HCT116 (cell line): ENCODE measurements at regions not wholly inside any gene's neighbourhood (a gene's known extent, or its start where the extent isn't known, plus 50 kb on each side); places are given as distances from the start of the nearest gene placed in this dataset.
A peak's percentile ranks its signal among the peaks of the same experiment; 100 is the strongest.

Experiments used
- ATAC-seq: fragments of 200-7000 bp; cut with Tn5 transposase; 2 replicates; pipeline ENCODE4 v1.9.1; 2020; ENCODE audit warnings: mild to moderate bottlenecking, moderate library complexity
- BruUV-seq: library from RNA; stranded (reverse); fragments of 400-500 nt; replicated peaks from 2 replicates; lab custom pipeline; 2021; lab: Mats Ljungman, UMichigan
- CTCF ChIA-PET: fragments of 300-600 bp; sonication (Branson Sonifier 250); formaldehyde crosslinking; loops from one replicate; lab custom pipeline; 2021; ENCODE audit warnings: antibody characterized with exemption; lab: Charles Lee
- POLR2A ChIA-PET: fragments of 300-600, 350-600 bp; sonication (Branson Sonifier 250); formaldehyde crosslinking; loops from one replicate; lab custom pipeline; 2021; ENCODE audit warnings: antibody characterized with exemption; lab: Charles Lee
- RAD21 ChIA-PET, 2 experiments: fragments of 300-600 bp; sonication (Branson Sonifier 250); formaldehyde crosslinking; loops; one replicate each; lab custom pipeline; 2023; ENCODE audit warnings: low total read pairs in 2 of 2; ENCODE audit not compliant: uncharacterized antibody in 2 of 2, unreplicated experiment in 2 of 2, low non-redundant PET in 1 of 2; lab: Charles Lee
- DNase-seq: peaks from one replicate; pipeline ENCODE4 v3.0.0-alpha.2; 2010; ENCODE audit warnings: low read depth, low spot score
- H2AFZ ChIP-seq: fragments of 200-600 bp; shearing (Covaris generic), sonication (generic); 2 replicates; pipeline ENCODE4 v1.6.1; 2017; ENCODE audit warnings: low read depth, mixed run types, mixed read lengths, antibody characterized with exemption, low read length; ENCODE audit not compliant: poor library complexity, severe bottlenecking
- H3K27ac ChIP-seq: 2 replicates; pipeline ENCODE4 v1.5.1; 2012; ENCODE audit warnings: low read depth, low read length
- H3K27me3 ChIP-seq: fragments of 200-600 bp; sonication (generic); 2 replicates; pipeline ENCODE4 v1.6.1; 2016; ENCODE audit warnings: mixed run types, low read length, mixed read lengths; ENCODE audit not compliant: insufficient read depth
- H3K36me3 ChIP-seq, 2 experiments: fragments of 200-500 bp in 1 of 2; fragments of 200-600 bp in 1 of 2; sonication (Bioruptor generic) in 1 of 2; sonication (generic) in 1 of 2; 2 replicates each; pipeline versions ENCODE4 v1.5.1 to v1.6.1; 2014 to 2016; ENCODE audit warnings: low read length in 2 of 2, inconsistent platforms in 1 of 2, mixed read lengths in 1 of 2, mixed run types in 1 of 2; ENCODE audit not compliant: insufficient read depth in 2 of 2, control insufficient read depth in 1 of 2
- H3K4me1 ChIP-seq, 2 experiments: fragments of 200-600 bp in 1 of 2; sonication (generic) in 1 of 2; 2 replicates each; pipeline versions ENCODE4 v1.5.1 to v1.6.1; 2012 to 2017; ENCODE audit warnings: low read length in 2 of 2, inconsistent platforms in 1 of 2, mild to moderate bottlenecking in 1 of 2, mixed read lengths in 1 of 2, mixed run types in 1 of 2, moderate library complexity in 1 of 2; ENCODE audit not compliant: insufficient read depth in 2 of 2, control insufficient read depth in 1 of 2
- H3K4me2 ChIP-seq: fragments of 200-600 bp; sonication (generic); 2 replicates; pipeline ENCODE4 v1.6.1; 2017; ENCODE audit warnings: mixed run types, low read length, mixed read lengths
- H3K4me3 ChIP-seq, 2 experiments: fragments of 200-600 bp in 1 of 2; sonication (generic) in 1 of 2; replicated peaks in 1 of 2; 2 replicates each; pipeline ENCODE4 v1.5.1; 2011 to 2016; ENCODE audit warnings: low read length in 2 of 2, control low read depth in 1 of 2, low read depth in 1 of 2, mild to moderate bottlenecking in 1 of 2, mixed read lengths in 1 of 2, mixed run types in 1 of 2
- H3K79me2 ChIP-seq: fragments of 200-600 bp; sonication (generic); 2 replicates; pipeline ENCODE4 v1.6.1; 2017; ENCODE audit warnings: mild to moderate bottlenecking, mixed run types, low read length, moderate library complexity, mixed read lengths; ENCODE audit not compliant: insufficient read depth
- H3K9ac ChIP-seq: fragments of 200-600 bp; sonication (generic); 2 replicates; pipeline ENCODE4 v1.6.1; 2016; ENCODE audit warnings: low read length, mixed read lengths
- H3K9me2 ChIP-seq: fragments of 200-600 bp; sonication (generic), shearing (Covaris generic); 2 replicates; pipeline ENCODE4 v1.6.1; 2017; ENCODE audit warnings: mixed run types, mild to moderate bottlenecking, moderate library complexity; ENCODE audit not compliant: insufficient read depth
- H3K9me3 ChIP-seq, 2 experiments: fragments of 200-500 bp in 1 of 2; fragments of 200-600 bp in 1 of 2; sonication (Bioruptor generic) in 1 of 2; sonication (generic) in 1 of 2; 2 replicates each; pipeline ENCODE4 v1.6.1; 2014 to 2017; ENCODE audit warnings: low read length in 2 of 2, mixed read lengths in 2 of 2, inconsistent platforms in 1 of 2, low read depth in 1 of 2, mild to moderate bottlenecking in 1 of 2, mixed run types in 1 of 2, moderate library complexity in 1 of 2; ENCODE audit not compliant: control insufficient read depth in 1 of 2, insufficient read depth in 1 of 2
- H4K20me1 ChIP-seq: fragments of 200-600 bp; sonication (generic), shearing (Covaris generic); 2 replicates; pipeline ENCODE4 v1.6.1; 2017; ENCODE audit warnings: mixed run types, mild to moderate bottlenecking, moderate library complexity; ENCODE audit not compliant: insufficient read depth
- CBX3 ChIP-seq: IDR thresholded peaks from 2 replicates; pipeline ENCODE4 v1.6.1; 2012; ENCODE audit warnings: low read depth
- CEBPB ChIP-seq: IDR thresholded peaks from 2 replicates; pipeline ENCODE4 v1.6.1; 2012; ENCODE audit warnings: low read depth
- CTCF ChIP-seq, 3 experiments: fragments of 200-600 bp in 1 of 3; sonication (generic) in 1 of 3; IDR thresholded peaks in 2 of 3; conservative IDR thresholded peaks in 1 of 3; 2 replicates each; pipeline ENCODE4 v1.5.1; 2012 to 2017; ENCODE audit warnings: low read depth in 2 of 3, low read length in 2 of 3, antibody characterized with exemption in 1 of 3, borderline replicate concordance in 1 of 3, control low read depth in 1 of 3, mild to moderate bottlenecking in 1 of 3, mixed read lengths in 1 of 3, mixed run types in 1 of 3, moderate library complexity in 1 of 3; ENCODE audit not compliant: insufficient read depth in 1 of 3
- EGR1 ChIP-seq: IDR thresholded peaks from 2 replicates; pipeline ENCODE4 v1.6.1; 2012; ENCODE audit warnings: low read depth
- ELF1 ChIP-seq: IDR thresholded peaks from 2 replicates; pipeline ENCODE4 v1.6.1; 2012; ENCODE audit warnings: low read depth, borderline replicate concordance
- EZH2 ChIP-seq: fragments of 200-600 bp; sonication (generic); IDR thresholded peaks from 2 replicates; pipeline ENCODE4 v1.6.1; 2017; ENCODE audit warnings: antibody characterized with exemption, mixed run types
- EZH2phosphoT487 ChIP-seq: fragments of 200-600 bp; IDR thresholded peaks from 2 replicates; pipeline ENCODE4 v1.6.1; 2018; ENCODE audit warnings: antibody characterized with exemption, borderline replicate concordance
- FOSL1 ChIP-seq: IDR thresholded peaks from 2 replicates; pipeline ENCODE4 v1.6.1; 2012; ENCODE audit warnings: low read depth
- JUND ChIP-seq: IDR thresholded peaks from 2 replicates; pipeline ENCODE4 v1.6.1; 2012
- MAX ChIP-seq: IDR thresholded peaks from 2 replicates; pipeline ENCODE4 v1.6.1; 2012
- POLR2AphosphoS5 ChIP-seq: IDR thresholded peaks from 2 replicates; pipeline ENCODE4 v1.6.1; 2011; ENCODE audit warnings: mild to moderate bottlenecking, low read depth, low read length, moderate library complexity
- RAD21 ChIP-seq: IDR thresholded peaks from 2 replicates; pipeline ENCODE4 v1.6.1; 2012; ENCODE audit warnings: low read depth, mild to moderate bottlenecking
- REST ChIP-seq: IDR thresholded peaks from 2 replicates; pipeline ENCODE4 v1.6.1; 2012; ENCODE audit warnings: low read depth
- SIN3A ChIP-seq: IDR thresholded peaks from 2 replicates; pipeline ENCODE4 v1.6.1; 2012; ENCODE audit warnings: low read depth
- SP1 ChIP-seq: IDR thresholded peaks from 2 replicates; pipeline ENCODE4 v1.6.1; 2012; ENCODE audit warnings: low read depth
- SRF ChIP-seq: IDR thresholded peaks from 2 replicates; pipeline ENCODE4 v1.6.1; 2012; ENCODE audit warnings: low read depth
- TCF7L2 ChIP-seq: IDR thresholded peaks from 2 replicates; pipeline ENCODE4 v1.7.0; 2011; ENCODE audit warnings: borderline replicate concordance, inconsistent platforms; ENCODE audit not compliant: insufficient read depth, insufficient read length; ENCODE audit errors: extremely low read depth
- YY1 ChIP-seq: IDR thresholded peaks from 2 replicates; pipeline ENCODE4 v1.6.1; 2011; ENCODE audit warnings: low read length, low read depth, moderate library complexity, mild to moderate bottlenecking; ENCODE audit not compliant: insufficient replicate concordance; ENCODE audit errors: extremely low read depth
- ZNF274 ChIP-seq: fragments of 200-500 bp; sonication (Bioruptor generic); IDR thresholded peaks from 2 replicates; pipeline ENCODE4 v1.6.1; 2014; ENCODE audit warnings: mild to moderate bottlenecking, low read depth, low read length, inconsistent platforms
- intact Hi-C: fragments of 100-400 bp; cut with micrococcal nuclease; formaldehyde crosslinking; loops from 2 replicates; pipeline ENCODE4 v1.10.0; 2022

- H3K4me3 ChIP-seq, result no peak overlapping the region
- TF ChIP-seq CTCF (IDR thresholded peaks at IDR 0.05 in 2 of 3, conservative IDR thresholded peaks at IDR 0.05 in 1 of 3; ENCODE audit: borderline replicate concordance in 1 of 3, insufficient read depth in 1 of 3, low read depth in 2 of 3, low read length in 2 of 3) (no peak), JUND (no peak), SP1 (no peak), FOSL1 (no peak), POLR2AphosphoS5 (no peak), REST (no peak), ZNF274 (no peak), ELF1 (no peak), SIN3A (no peak), EZH2phosphoT487 (no peak), EZH2 (no peak), CBX3 (no peak), EGR1 (no peak), TCF7L2 (no peak), MAX (no peak), RAD21 (no peak), CEBPB (no peak), SRF (no peak), YY1 (no peak)
- TF ChIP-seq, all 23 proteins: peak for 0
- RAD21 ChIA-PET, result no interaction called here
- ATAC-seq (no peak; the same call in 1 of the 2 replicates), DNase-seq (no peak)
- peak overlapping the region; percentile 14 for H2AFZ ChIP-seq
- CTCF ChIA-PET, result no interaction called here
- H3K27ac ChIP-seq, result peak overlapping the region; percentile 34; the same call in 1 of the 2 replicates
- H3K79me2 ChIP-seq, result no peaks in the 10 kb centered on the region
- BruUV-seq, result no TSS peak
- no peaks in the 10 kb centered on the region for H3K36me3 ChIP-seq
- H3K9me2 ChIP-seq, result no peaks in the 10 kb centered on the region
- intact Hi-C loops, result no loop called here
- H3K9ac ChIP-seq, result no peak overlapping the region
- H3K4me1 ChIP-seq, result peaks cover 17 to 21% of the 10 kb centered on the region in 2 experiments
- H3K27me3 ChIP-seq, result no peaks in the 10 kb centered on the region
- no peaks in the 10 kb centered on the region for H4K20me1 ChIP-seq
- peak overlapping the region; percentile 52 for H3K4me2 ChIP-seq
- POLR2A ChIA-PET, result interaction anchor here (1.2 kb wide), 1 partner anchor 336 kb away, joined by 3 read pairs; no protein-coding TSS in a partner anchor
- no peaks in the 10 kb centered on the region for H3K9me3 ChIP-seq
Observed at GRCh38 chr6:119483908-119484307, 134.3 kb upstream of the MAN1A1 start.
